CD14-positive monocyte (primary cell): ENCODE measurements at regions not wholly inside any gene's neighbourhood (a gene's known extent, or its start where the extent isn't known, plus 50 kb on each side); places are given as distances from the start of the nearest gene placed in this dataset.

Source experiments
- DNase-seq, 3 donors: peaks; one replicate each; pipeline ENCODE4 v3.0.0-alpha.2; 2011 to 2022
- H2AFZ ChIP-seq: 2 replicates; pipeline ENCODE4 v1.6.0; 2012; ENCODE audit warnings: mild to moderate bottlenecking, low read depth, low read length, inconsistent platforms; ENCODE audit not compliant: insufficient read depth, poor library complexity, severe bottlenecking
- H3K27ac ChIP-seq, 2 donors: 1 replicate in 1 of 2; 2 replicates in 1 of 2; pipeline ENCODE4 v1.5.1; 2012 to 2013; ENCODE audit warnings: low read length in 2 of 2, control low read depth in 1 of 2, inconsistent platforms in 1 of 2, low read depth in 1 of 2, mild to moderate bottlenecking in 1 of 2
- H3K27me3 ChIP-seq, 2 donors: one replicate each; pipeline versions ENCODE4 v1.6.0 to v1.6.1; 2011 to 2013; ENCODE audit warnings: low read length in 2 of 2; ENCODE audit not compliant: control insufficient read depth in 2 of 2, insufficient read depth in 2 of 2
- H3K36me3 ChIP-seq, 2 donors: replicated peaks in 1 of 2; 1 replicate in 1 of 2; 2 replicates in 1 of 2; pipeline versions ENCODE4 v1.5.1 to v1.6.1; 2012 to 2013; ENCODE audit warnings: low read length in 2 of 2, control low read depth in 1 of 2, inconsistent platforms in 1 of 2, mild to moderate bottlenecking in 1 of 2; ENCODE audit not compliant: insufficient read depth in 2 of 2, control insufficient read depth in 1 of 2
- H3K4me1 ChIP-seq, 2 donors: 1 replicate in 1 of 2; 2 replicates in 1 of 2; pipeline versions ENCODE4 v1.5.1 to v1.6.1; 2012 to 2013; ENCODE audit warnings: low read length in 2 of 2, control low read depth in 1 of 2, inconsistent platforms in 1 of 2, mild to moderate bottlenecking in 1 of 2, moderate library complexity in 1 of 2; ENCODE audit not compliant: insufficient read depth in 2 of 2, control insufficient read depth in 1 of 2
- H3K4me2 ChIP-seq: replicated peaks from 2 replicates; pipeline ENCODE3; 2012; ENCODE audit warnings: low read length, moderate library complexity, mild to moderate bottlenecking; ENCODE audit not compliant: poor library complexity, severe bottlenecking; ENCODE audit errors: extremely low read depth
- H3K4me3 ChIP-seq, 3 experiments: fragments of 200-600 bp in 1 of 3; sonication (generic) in 1 of 3; replicated peaks in 1 of 3; 1 replicate in 2 of 3; 2 replicates in 1 of 3; pipeline ENCODE4 v1.5.1; 2011 to 2013; ENCODE audit warnings: low read length in 3 of 3, mild to moderate bottlenecking in 3 of 3, control low read depth in 2 of 3, low read depth in 2 of 3, inconsistent platforms in 1 of 3, moderate library complexity in 1 of 3
- H3K79me2 ChIP-seq: 2 replicates; pipeline ENCODE4 v1.6.0; 2012; ENCODE audit warnings: mild to moderate bottlenecking, control low read depth, inconsistent platforms, low read length, moderate library complexity; ENCODE audit not compliant: insufficient read depth
- H3K9ac ChIP-seq: 2 replicates; pipeline ENCODE4 v1.6.0; 2017; ENCODE audit warnings: low read length, mild to moderate bottlenecking; ENCODE audit not compliant: insufficient read depth, poor library complexity, severe bottlenecking
- H3K9me3 ChIP-seq, 2 donors: replicated peaks in 1 of 2; 1 replicate in 1 of 2; 2 replicates in 1 of 2; pipeline versions ENCODE4 v1.5.1 to v1.6.1; 2012 to 2013; ENCODE audit warnings: low read length in 2 of 2, control low read depth in 1 of 2; ENCODE audit not compliant: control insufficient read depth in 1 of 2, insufficient read depth in 1 of 2
- H4K20me1 ChIP-seq: 2 replicates; pipeline ENCODE4 v1.6.0; 2012; ENCODE audit warnings: mild to moderate bottlenecking, low read length, control low read depth, moderate library complexity; ENCODE audit not compliant: insufficient read depth
- H3K27ac Mint-ChIP-seq, 7 donors: one replicate each; pipeline ENCODE4 v1.8.0; 2020; ENCODE audit warnings: mild to moderate bottlenecking in 7 of 7, mixed read lengths in 7 of 7, moderate library complexity in 6 of 7, inconsistent platforms in 2 of 7
- H3K27me3 Mint-ChIP-seq, 3 donors: one replicate each; pipeline ENCODE4 v1.8.0; 2021 to 2022; ENCODE audit warnings: low read depth in 3 of 3, mild to moderate bottlenecking in 3 of 3, mixed read lengths in 3 of 3, moderate library complexity in 3 of 3, inconsistent platforms in 1 of 3
- H3K36me3 Mint-ChIP-seq, 2 donors: one replicate each; pipeline ENCODE4 v1.8.0; 2020; ENCODE audit warnings: mixed read lengths in 2 of 2, inconsistent platforms in 1 of 2, mild to moderate bottlenecking in 1 of 2
- H3K4me1 Mint-ChIP-seq: one replicate; pipeline ENCODE4 v1.8.0; 2020; ENCODE audit warnings: mild to moderate bottlenecking, mixed read lengths
- H3K4me3 Mint-ChIP-seq, 2 donors: one replicate each; pipeline ENCODE4 v1.8.0; 2020; ENCODE audit warnings: mild to moderate bottlenecking in 2 of 2, mixed read lengths in 2 of 2, moderate library complexity in 1 of 2
- H3K9me3 Mint-ChIP-seq, 7 donors: one replicate each; pipeline ENCODE4 v1.8.0; 2020 to 2022; ENCODE audit warnings: mixed read lengths in 7 of 7, mild to moderate bottlenecking in 6 of 7, moderate library complexity in 6 of 7, inconsistent platforms in 2 of 7
- WGBS: methylation state at CpG from one replicate; pipeline ENCODE4 v1.1.5; 2013; ENCODE audit warnings: missing lambda C conversion rate; ENCODE audit not compliant: insufficient coverage; 5-methylcytosine and 5-hydroxymethylcytosine counted together
- intact Hi-C, 2 donors: fragments of 100-400 bp; cut with micrococcal nuclease; formaldehyde crosslinking; loops; one replicate each; pipeline versions ENCODE4 v1.15.0 to v1.15.1; 2023
- TF ChIP-seq, protein P1 (sequence below): fragments of 200-600 bp; IDR thresholded peaks from one replicate; pipeline ENCODE4 v1.8.0; 2022; ENCODE audit warnings: antibody characterized with exemption, mild to moderate bottlenecking

GRCh38 chr1:30322859-30323257 lies 400.5 kb downstream of the MATN1 start:
- TF ChIP-seq, protein P1, sequence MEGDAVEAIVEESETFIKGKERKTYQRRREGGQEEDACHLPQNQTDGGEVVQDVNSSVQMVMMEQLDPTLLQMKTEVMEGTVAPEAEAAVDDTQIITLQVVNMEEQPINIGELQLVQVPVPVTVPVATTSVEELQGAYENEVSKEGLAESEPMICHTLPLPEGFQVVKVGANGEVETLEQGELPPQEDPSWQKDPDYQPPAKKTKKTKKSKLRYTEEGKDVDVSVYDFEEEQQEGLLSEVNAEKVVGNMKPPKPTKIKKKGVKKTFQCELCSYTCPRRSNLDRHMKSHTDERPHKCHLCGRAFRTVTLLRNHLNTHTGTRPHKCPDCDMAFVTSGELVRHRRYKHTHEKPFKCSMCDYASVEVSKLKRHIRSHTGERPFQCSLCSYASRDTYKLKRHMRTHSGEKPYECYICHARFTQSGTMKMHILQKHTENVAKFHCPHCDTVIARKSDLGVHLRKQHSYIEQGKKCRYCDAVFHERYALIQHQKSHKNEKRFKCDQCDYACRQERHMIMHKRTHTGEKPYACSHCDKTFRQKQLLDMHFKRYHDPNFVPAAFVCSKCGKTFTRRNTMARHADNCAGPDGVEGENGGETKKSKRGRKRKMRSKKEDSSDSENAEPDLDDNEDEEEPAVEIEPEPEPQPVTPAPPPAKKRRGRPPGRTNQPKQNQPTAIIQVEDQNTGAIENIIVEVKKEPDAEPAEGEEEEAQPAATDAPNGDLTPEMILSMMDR = no peak
- Mint-ChIP-seq H3K9me3 (peaks cover 0 to 1% (median 0%) of the 10 kb centered on the region in 7 donors), H3K27ac (no peak overlapping the region), H3K4me3 (no peak overlapping the region), H3K27me3 (peaks cover 0 to 9% (median 9%) of the 10 kb centered on the region in 3 donors), H3K36me3 (no peaks in the 10 kb centered on the region), H3K4me1 (no peaks in the 10 kb centered on the region)
- DNase-seq = no peak
- Histone ChIP-seq H2AFZ (no peak overlapping the region), H3K27ac (no peak overlapping the region), H3K9me3 (no peaks in the 10 kb centered on the region), H3K9ac (no peak overlapping the region), H3K27me3 (no peaks in the 10 kb centered on the region), H3K4me3 (no peak overlapping the region), H3K4me2 (no peak overlapping the region), H3K79me2 (no peaks in the 10 kb centered on the region), H3K36me3 (no peaks in the 10 kb centered on the region), H4K20me1 (no peaks in the 10 kb centered on the region), H3K4me1 (no peaks in the 10 kb centered on the region)
- intact Hi-C loops = no loop called here
- WGBS = no CpG with 5 or more reads among the region's 5 CpGs

GRCh38 chr1:30321996-30322858 lies 401.2 kb downstream of the MATN1 start:
- Histone ChIP-seq H4K20me1 (no peaks in the 10 kb centered on the region), H3K27ac (no peak overlapping the region), H3K36me3 (no peaks in the 10 kb centered on the region), H3K27me3 (no peaks in the 10 kb centered on the region), H3K4me1 (no peaks in the 10 kb centered on the region), H3K9me3 (no peaks in the 10 kb centered on the region), H3K79me2 (no peaks in the 10 kb centered on the region), H3K9ac (no peak overlapping the region), H3K4me2 (no peak overlapping the region), H2AFZ (no peak overlapping the region), H3K4me3 (no peak overlapping the region)
- 98% methylated on average over 5 of the region's 10 CpGs for WGBS
- intact Hi-C loops = no loop called here
- Mint-ChIP-seq H3K4me1 (no peaks in the 10 kb centered on the region), H3K27ac (no peak overlapping the region), H3K36me3 (no peaks in the 10 kb centered on the region), H3K9me3 (peaks cover 0 to 1% (median 0%) of the 10 kb centered on the region in 7 donors), H3K27me3 (peaks cover under 1 to 9% (median 9%) of the 10 kb centered on the region in 3 donors), H3K4me3 (no peak overlapping the region)
- no peak for DNase-seq
- TF ChIP-seq, protein P1 = no peak
